K562 (cell line): ENCODE measurements at regions not wholly inside any gene's neighbourhood (a gene's known extent, or its start where the extent isn't known, plus 50 kb on each side); places are given as distances from the start of the nearest gene placed in this dataset.
"Not testable (repeated sequence)": the region's sequence is repeated elsewhere in the genome, so short reads cannot be mapped to it uniquely, and the experiment has no call there.

Experiments used
- ATAC-seq: fragments of 200-7000 bp; cut with Tn5 transposase; 3 replicates; pipeline ENCODE4 v1.9.1; 2020; ENCODE audit warnings: moderate library complexity
- BruUV-seq: library from RNA; stranded (reverse); fragments of 400-500 nt; replicated peaks from 2 replicates; lab custom pipeline; 2021; lab: Mats Ljungman, UMichigan
- CTCF ChIA-PET: fragments of 300-600 bp; formaldehyde crosslinking; extraction: SDS; loops from one replicate; lab custom pipeline; 2021; ENCODE audit warnings: low intra/inter-chr PET ratio; lab: Yijun Ruan, JAX
- POLR2A ChIA-PET: fragments of 300-600, 350-650 bp; sonication (Branson Sonifier 250); formaldehyde crosslinking; extraction: SDS; loops from one replicate; lab custom pipeline; 2021; ENCODE audit warnings: antibody characterized with exemption, inconsistent platforms; lab: Yijun Ruan, JAX
- DNase-seq, 4 experiments: peaks; one replicate each; pipeline versions ENCODE4 v3.0.0 to v3.0.0-alpha.2; 2011 to 2018; ENCODE audit warnings: low spot score in 3 of 4, mixed read lengths in 3 of 4; ENCODE audit errors: extremely low read depth in 1 of 4
- FAIRE-seq: peaks from 2 replicates; lab custom pipeline; 2011; peaks lifted over from hg19 to GRCh38; lab: Jason Lieb, UNC
- H2AFZ ChIP-seq: 2 replicates; pipeline ENCODE4 v1.6.0; 2011; ENCODE audit warnings: low read depth, low read length, control low read depth, inconsistent platforms
- H3K27ac ChIP-seq: fragments of 200-600 bp; 3 replicates; pipeline ENCODE4 v1.8.0; 2011; ENCODE audit warnings: low read depth, mild to moderate bottlenecking, control low read depth, inconsistent platforms, low read length, moderate library complexity, mixed read lengths; ENCODE audit errors: extremely low read depth
- H3K27me3 ChIP-seq, 2 experiments: fragments of 300-600 bp in 1 of 2; 2 replicates in 1 of 2; 3 replicates in 1 of 2; pipeline versions ENCODE4 v1.6.0 to v1.8.0; 2011; ENCODE audit warnings: inconsistent platforms in 2 of 2, low read length in 2 of 2, mild to moderate bottlenecking in 1 of 2, mixed read lengths in 1 of 2, moderate library complexity in 1 of 2; ENCODE audit not compliant: control insufficient read depth in 2 of 2, insufficient read depth in 2 of 2
- H3K36me3 ChIP-seq: fragments of 300-600 bp; 3 replicates; pipeline ENCODE4 v1.8.0; 2011; ENCODE audit warnings: mild to moderate bottlenecking, low read length, inconsistent platforms; ENCODE audit not compliant: control insufficient read depth, insufficient read depth
- H3K4me1 ChIP-seq, 2 experiments: fragments of 200-600 bp in 1 of 2; replicated peaks in 1 of 2; 2 replicates in 1 of 2; 3 replicates in 1 of 2; pipeline versions ENCODE4 v1.5.1 to v1.8.0; 2011; ENCODE audit warnings: inconsistent platforms in 2 of 2, low read length in 2 of 2, mild to moderate bottlenecking in 1 of 2, mixed read lengths in 1 of 2, moderate library complexity in 1 of 2; ENCODE audit not compliant: control insufficient read depth in 2 of 2, insufficient read depth in 2 of 2
- H3K4me2 ChIP-seq: 2 replicates; pipeline ENCODE4 v1.6.1; 2011; ENCODE audit warnings: low read length, control low read depth, inconsistent platforms, mixed read lengths; ENCODE audit not compliant: insufficient read depth
- H3K4me3 ChIP-seq: fragments of 200-600 bp; sonication (generic), shearing (Covaris generic); 2 replicates; pipeline ENCODE4 v1.5.1; 2016; ENCODE audit warnings: control low read depth, inconsistent platforms
- H3K79me2 ChIP-seq: fragments of 200-600 bp; 3 replicates; pipeline ENCODE4 v1.8.0; 2011; ENCODE audit warnings: low read length, inconsistent platforms; ENCODE audit not compliant: control insufficient read depth, insufficient read depth
- H3K9ac ChIP-seq, 2 experiments: 2 replicates each; pipeline versions ENCODE4 v1.6.0 to v1.6.1; 2011; ENCODE audit warnings: low read depth in 2 of 2, low read length in 2 of 2, control low read depth in 1 of 2, inconsistent platforms in 1 of 2, mild to moderate bottlenecking in 1 of 2, mixed read lengths in 1 of 2; ENCODE audit not compliant: insufficient read depth in 1 of 2
- H3K9me1 ChIP-seq: one replicate; pipeline ENCODE4 v1.6.0; 2011; ENCODE audit warnings: inconsistent platforms, mild to moderate bottlenecking, low read length, moderate library complexity; ENCODE audit not compliant: control insufficient read depth, insufficient read depth
- H3K9me3 ChIP-seq: replicated peaks from 2 replicates; pipeline ENCODE4 v1.5.1; 2011; ENCODE audit warnings: low read depth, low read length, inconsistent platforms; ENCODE audit not compliant: control insufficient read depth, insufficient read depth
- H4K20me1 ChIP-seq: replicated peaks from 2 replicates; pipeline ENCODE4 v1.6.1; 2011; ENCODE audit warnings: low read length, inconsistent platforms, mixed read lengths; ENCODE audit not compliant: control insufficient read depth, insufficient read depth
- CEBPG ChIP-seq, 3 experiments: fragments of 200-800 bp in 1 of 3; sonication (Bioruptor generic) in 1 of 3; sonication (generic) in 1 of 3; formaldehyde crosslinking in 1 of 3; IDR thresholded peaks in 2 of 3; conservative IDR thresholded peaks in 1 of 3; 2 replicates each; pipeline versions ENCODE4 v1.6.1 to v1.8.0; 2016 to 2022; ENCODE audit warnings: missing compliant biosample characterization in 2 of 3, missing genetic modification characterization in 2 of 3, mild to moderate bottlenecking in 1 of 3, missing genetic modification reagents in 1 of 3
- HES1 ChIP-seq: fragments of 450-650 bp; IDR thresholded peaks from 2 replicates; pipeline ENCODE4 v1.6.1; 2016; ENCODE audit warnings: low read depth, mild to moderate bottlenecking, moderate library complexity
- LCOR ChIP-seq: sonication (generic); formaldehyde crosslinking; IDR thresholded peaks from 2 replicates; pipeline ENCODE4 v1.8.0; 2022; ENCODE audit warnings: mild to moderate bottlenecking, missing genetic modification reagents
- MYC ChIP-seq, 2 experiments: fragments of 250-450 bp in 1 of 2; sonication (Bioruptor Pico) in 1 of 2; IDR thresholded peaks; 2 replicates each; pipeline versions ENCODE4 v1.5.1 to v1.6.1; 2012 to 2021; ENCODE audit warnings: low read depth in 2 of 2, borderline replicate concordance in 1 of 2, improper control_type of control experiment in 1 of 2, low read length in 1 of 2, mild to moderate bottlenecking in 1 of 2, moderate library complexity in 1 of 2
- ZNF224 ChIP-seq: sonication (generic); formaldehyde crosslinking; IDR thresholded peaks from 2 replicates; pipeline ENCODE4 v1.8.0; 2022; ENCODE audit warnings: mild to moderate bottlenecking, missing genetic modification reagents
- WGBS: fragments of 100-300 bp; shearing (Covaris generic); methylation state at CpG from one replicate; pipeline ENCODE4 v1.1.6; 2016; ENCODE audit warnings: low coverage, mixed read lengths; ENCODE audit not compliant: insufficient coverage; ENCODE audit errors: missing lambda C conversion rate; 5-methylcytosine and 5-hydroxymethylcytosine counted together
- in situ Hi-C: fragments of 300-500 bp; cut with MboI; formaldehyde crosslinking; loops from 4 replicates; pipeline ENCODE4 v1.15.0; 2018; ENCODE audit warnings: inconsistent platforms, mixed read lengths
- intact Hi-C: fragments of 100-400 bp; cut with micrococcal nuclease; formaldehyde crosslinking; loops from 2 replicates; pipeline ENCODE4 v1.14.2; 2022

- TF ChIP-seq MYC (IDR thresholded peaks at IDR 0.05; ENCODE audit: low read depth, low read length) (no peak), MYC (CRISPR knock-in tag; IDR thresholded peaks at IDR 0.05; ENCODE audit: borderline replicate concordance, low read depth) (no peak), CEBPG (CRISPR knock-in tag; IDR thresholded peaks at IDR 0.05) (no peak), CEBPG (tag; conservative IDR thresholded peaks at IDR 0.05 in 1 of 2, IDR thresholded peaks at IDR 0.05 in 1 of 2) (peak in 1 of 2 experiments; percentile 74; a peak in 2 of 4 replicates), HES1 (no peak), LCOR (CRISPR knock-in tag) (no peak), ZNF224 (CRISPR knock-in tag) (no peak)
- TF ChIP-seq, all 486 proteins: peak for 2
Observed at GRCh38 chr4:134700251-134700650, 498.7 kb upstream of the PABPC4L start (continued).

- H3K36me3 ChIP-seq, H3K9me3 ChIP-seq, H4K20me1 ChIP-seq, H3K9me1 ChIP-seq, H3K79me2 ChIP-seq, ATAC-seq, CTCF ChIA-PET, H3K9ac ChIP-seq, DNase-seq, BruUV-seq, POLR2A ChIA-PET, H3K4me2 ChIP-seq, H3K27ac ChIP-seq, FAIRE-seq, H3K27me3 ChIP-seq, H2AFZ ChIP-seq, in situ Hi-C loops, intact Hi-C loops, H3K4me1 ChIP-seq, H3K4me3 ChIP-seq: not testable (repeated sequence)
- WGBS = 2% methylated on average over 4 of the region's 4 CpGs
Observed at GRCh38 chr4:134698831-134699230, 497.2 kb upstream of the PABPC4L start.
